HG02885 (cell line): ENCODE measurements at regions not wholly inside any gene's neighbourhood (a gene's known extent, or its start where the extent isn't known, plus 50 kb on each side); places are given as distances from the start of the nearest gene placed in this dataset.

ENCODE experiments used
- ATAC-seq: cut with Tn5 transposase; IDR thresholded peaks from one replicate; pipeline ENCODE4 v1.9.1; 2021; ENCODE audit warnings: mild to moderate bottlenecking; ENCODE audit not compliant: unreplicated experiment, poor library complexity

DNA sequence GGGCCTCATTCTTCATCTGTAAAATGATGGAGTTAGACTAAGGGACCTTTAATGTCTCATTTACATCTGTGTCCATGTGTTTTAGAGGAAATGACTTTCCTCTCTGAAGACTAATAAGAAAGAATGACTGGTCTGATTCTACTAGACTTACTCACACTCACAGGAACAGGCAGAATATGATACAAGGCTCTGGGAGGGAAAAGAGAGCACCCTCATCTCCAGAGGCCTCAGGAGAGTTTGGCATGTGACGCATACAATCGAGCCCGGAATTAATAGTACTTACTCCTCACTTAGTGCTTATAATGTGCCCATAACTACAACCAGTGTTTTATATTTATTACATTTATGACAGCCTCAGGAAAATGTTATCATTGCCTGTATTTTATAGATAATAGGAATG, 608.7 kb downstream of the KCTD16 start:
- no peak for ATAC-seq

- no peak for ATAC-seq
Observed at GRCh38 chr5:144778561-144778960, 607.9 kb downstream of the KCTD16 start.

DNA sequence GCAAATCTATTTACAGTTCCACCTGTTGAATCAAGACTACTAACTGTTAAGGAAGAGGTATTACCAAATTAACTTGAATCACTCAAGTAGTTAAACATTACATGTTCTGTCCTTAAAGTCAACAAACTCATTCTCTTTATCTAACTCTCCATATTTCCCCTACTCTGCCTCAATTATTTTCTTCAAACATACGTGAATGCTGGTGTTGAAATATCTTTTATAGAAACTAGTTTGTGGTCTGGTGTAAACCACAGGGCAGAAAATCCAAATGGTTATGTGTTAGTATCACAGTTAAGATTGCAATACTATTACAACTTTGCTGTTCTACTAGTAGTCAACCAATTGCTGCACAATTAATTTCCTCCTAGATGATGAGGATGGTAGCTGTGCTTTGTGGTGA, 603.5 kb downstream of the KCTD16 start:
- ATAC-seq = no peak

DNA sequence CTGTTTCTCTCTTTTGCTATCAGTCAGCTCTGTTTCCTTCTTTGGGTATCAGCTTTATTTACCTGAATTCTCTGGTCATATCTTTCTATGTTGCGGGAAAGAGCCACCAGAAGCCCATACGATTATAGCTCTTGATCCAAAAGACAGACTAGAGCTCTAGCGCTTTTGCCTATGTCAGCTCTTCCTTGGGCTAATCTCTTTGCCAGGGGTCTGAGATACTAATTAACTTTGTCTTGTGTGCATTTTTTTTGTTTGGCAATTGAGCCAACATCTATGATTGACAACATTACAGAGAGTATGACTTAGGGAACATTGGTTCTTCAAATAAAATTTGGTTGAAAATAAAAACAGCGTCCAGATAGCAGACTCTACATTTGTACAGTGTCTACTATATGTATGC, 603.0 kb downstream of the KCTD16 start:
- no peak for ATAC-seq

DNA sequence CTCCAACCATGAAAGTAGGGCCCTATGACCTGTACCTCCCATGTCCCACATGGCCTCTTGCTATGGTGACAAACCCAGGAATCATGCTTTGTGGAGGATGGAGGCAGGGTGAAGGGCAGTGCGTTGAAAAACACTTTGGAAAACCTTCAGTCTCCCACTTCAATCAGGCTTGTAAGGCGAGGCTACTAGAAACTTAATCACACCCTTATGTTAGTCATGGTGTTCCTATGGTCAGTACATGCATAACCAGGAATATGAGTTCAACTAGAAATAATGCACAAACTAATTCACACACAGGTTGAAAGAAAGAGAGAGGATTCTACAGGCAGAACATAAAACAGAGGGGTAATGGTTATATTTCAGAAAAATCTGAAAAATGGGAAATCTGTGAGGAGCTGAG, 601.1 kb downstream of the KCTD16 start:
- no peak for ATAC-seq

GRCh38 chr5:144742361-144742760, 571.7 kb downstream of the KCTD16 start:
- no peak for ATAC-seq

DNA sequence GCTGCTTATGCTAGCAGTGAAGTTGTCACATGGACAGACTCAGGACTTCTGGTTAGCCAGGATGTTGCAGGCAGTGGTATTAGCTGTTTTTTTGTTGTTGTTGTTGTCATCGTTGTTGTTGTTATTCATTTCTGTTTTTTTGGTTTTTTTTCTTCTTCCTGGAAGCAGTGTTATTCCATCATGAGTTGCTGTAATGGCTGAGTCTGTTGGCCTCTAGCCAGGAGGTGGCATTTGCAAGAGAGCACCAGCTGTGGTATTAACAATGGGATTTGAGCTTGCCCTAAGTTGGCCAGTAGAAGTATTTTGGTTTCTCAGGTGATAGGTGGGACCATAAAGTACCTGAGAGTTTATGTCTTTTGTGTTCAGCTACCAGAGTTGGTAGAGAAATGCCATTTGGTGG, 561.1 kb downstream of the KCTD16 start:
- no peak for ATAC-seq

DNA sequence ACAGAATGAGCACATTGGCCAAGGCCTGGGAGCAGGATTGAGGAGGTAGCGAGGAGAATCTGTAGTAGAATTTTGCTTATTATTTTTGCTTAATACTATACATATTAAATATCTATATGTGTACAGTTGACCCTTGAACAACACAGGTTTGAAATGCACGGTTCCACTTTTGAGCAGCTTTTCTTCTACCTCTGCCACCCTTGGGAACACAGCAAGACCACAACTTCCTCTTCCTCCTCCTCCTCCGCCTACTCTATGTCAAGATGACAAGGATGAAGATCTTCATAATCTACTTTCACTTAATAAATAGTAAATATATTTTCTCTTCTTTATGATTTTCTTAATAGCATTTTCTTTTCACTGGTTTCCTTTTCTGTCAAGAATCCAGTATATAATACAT, 541.4 kb downstream of the KCTD16 start:
- ATAC-seq = peak; percentile 94

DNA sequence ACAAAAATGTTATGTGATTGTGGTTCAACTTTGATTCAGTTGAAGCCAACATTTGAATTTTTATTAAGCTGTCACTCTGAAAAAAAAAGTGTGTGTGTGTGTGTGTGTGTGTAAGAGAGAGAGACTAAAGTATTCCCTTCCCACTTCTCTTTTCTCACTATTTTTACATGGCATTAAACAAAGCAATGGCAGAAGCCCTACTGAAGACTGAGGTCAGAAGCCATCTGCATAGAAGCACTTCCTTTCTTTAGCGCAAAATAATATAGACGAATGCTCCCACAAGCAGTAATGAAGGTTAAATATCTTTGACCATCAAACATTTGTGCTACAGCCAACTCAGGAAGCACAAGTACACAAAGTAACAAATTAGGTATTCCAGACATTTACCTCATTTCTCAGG, 540.5 kb downstream of the KCTD16 start:
- no peak for ATAC-seq

DNA sequence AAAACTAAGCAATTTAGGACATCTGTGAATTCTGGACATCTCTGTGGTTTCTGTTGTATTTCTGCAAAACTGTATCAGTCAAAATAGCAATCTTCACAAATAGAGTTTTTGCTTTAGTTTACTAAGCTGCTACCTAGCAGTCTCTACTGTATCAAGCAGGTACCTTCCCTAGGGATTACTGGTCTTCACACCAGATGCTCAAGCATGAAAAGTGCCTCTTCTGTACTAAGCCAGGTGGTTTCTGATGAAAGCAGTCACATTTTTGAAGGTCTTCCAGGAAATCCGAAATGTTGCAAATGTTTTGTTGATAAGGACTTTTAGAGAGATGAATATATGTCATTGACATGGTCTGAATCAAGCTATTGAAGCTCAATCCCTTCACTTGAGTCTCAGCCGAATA, 540.0 kb downstream of the KCTD16 start:
- ATAC-seq = no peak

GRCh38 chr5:144703776-144704175, 533.1 kb downstream of the KCTD16 start:
- ATAC-seq = no peak

- no peak for ATAC-seq
Observed at GRCh38 chr5:144698484-144698883, 527.8 kb downstream of the KCTD16 start.

- no peak for ATAC-seq
Observed at GRCh38 chr5:144697847-144698262, 527.2 kb downstream of the KCTD16 start.

GRCh38 chr5:144691936-144692335, 521.3 kb downstream of the KCTD16 start:
- ATAC-seq = no peak

DNA sequence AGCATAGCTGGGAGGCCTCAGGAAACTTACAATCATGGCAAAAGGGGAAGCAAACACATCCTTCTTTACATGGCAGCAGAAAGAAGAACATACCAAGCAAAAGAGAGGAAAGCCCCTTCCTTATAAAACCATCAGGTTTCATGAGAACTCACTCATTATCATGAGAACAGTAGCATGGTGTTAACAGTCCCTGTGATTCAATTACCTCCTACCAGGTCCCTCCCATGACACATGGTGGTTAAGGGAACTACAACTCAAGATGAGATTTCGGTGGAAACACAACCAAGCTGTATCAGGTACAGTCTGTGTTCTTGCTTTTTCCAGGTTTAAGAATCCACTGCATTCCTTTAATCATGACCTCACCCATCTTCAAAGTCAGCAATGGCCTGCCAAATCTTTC, 514.2 kb downstream of the KCTD16 start:
- ATAC-seq = no peak

GRCh38 chr5:144680711-144681110, 510.0 kb downstream of the KCTD16 start:
- no peak for ATAC-seq

DNA sequence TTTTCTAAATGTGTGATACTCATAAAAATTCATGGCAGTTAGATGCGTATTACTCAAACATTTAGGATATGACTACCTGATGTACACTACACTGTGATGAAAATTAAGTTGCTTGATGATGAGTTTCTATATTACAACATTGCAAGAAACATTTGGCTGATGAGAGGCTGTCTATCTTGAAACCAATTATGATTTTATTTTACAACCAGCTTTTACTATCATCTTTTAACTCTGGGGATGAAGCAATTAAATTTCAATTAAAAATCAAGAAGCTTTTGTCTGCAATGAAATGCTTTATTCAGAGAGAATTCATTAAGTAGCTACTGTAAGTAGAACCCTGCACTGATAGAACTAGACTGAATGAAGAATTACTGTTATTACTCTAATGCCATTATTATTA, 500.4 kb downstream of the KCTD16 start:
- ATAC-seq = no peak

GRCh38 chr5:144659634-144660227, 489.1 kb downstream of the KCTD16 start:
- no peak for ATAC-seq

DNA sequence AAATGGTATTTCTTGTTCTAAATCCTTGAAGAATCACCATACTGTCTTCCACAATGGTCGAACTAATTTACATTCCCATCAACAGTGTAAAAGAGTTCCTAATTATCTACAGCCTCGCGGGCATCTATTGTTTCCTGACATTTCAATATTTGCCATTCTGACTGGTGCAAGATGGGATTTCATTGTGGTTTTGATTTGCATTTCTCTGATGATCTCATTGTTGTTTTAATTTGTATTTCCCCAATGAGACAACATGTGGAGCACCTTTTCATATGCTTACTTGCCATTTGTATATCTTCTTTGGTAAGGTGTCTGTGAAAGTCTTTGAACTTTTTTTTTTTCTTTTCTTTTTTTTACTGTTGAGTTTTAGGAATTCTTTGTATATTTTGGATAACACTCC, 473.6 kb downstream of the KCTD16 start:
- no peak for ATAC-seq

DNA sequence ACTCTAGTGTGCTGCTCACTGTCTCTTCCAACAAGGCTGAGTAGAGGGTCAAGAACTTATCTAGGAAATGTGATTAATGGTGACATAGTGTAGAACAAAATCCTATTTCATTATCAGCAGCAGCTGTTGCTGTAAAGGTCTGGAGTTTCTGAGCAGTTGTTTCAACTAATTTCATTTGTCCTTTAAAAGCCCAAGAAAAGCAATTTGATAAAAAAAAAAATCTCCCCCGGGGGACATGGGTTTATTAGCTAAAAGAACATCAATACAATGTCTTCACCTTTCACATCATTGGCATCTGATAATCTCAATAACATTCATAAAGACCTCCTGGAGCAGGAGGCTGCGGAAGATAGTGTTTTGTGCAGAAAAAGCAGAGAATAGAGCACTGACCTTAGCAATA, 468.1 kb downstream of the KCTD16 start:
- no peak for ATAC-seq

GRCh38 chr5:144634138-144634537, 463.5 kb downstream of the KCTD16 start:
- no peak for ATAC-seq

DNA sequence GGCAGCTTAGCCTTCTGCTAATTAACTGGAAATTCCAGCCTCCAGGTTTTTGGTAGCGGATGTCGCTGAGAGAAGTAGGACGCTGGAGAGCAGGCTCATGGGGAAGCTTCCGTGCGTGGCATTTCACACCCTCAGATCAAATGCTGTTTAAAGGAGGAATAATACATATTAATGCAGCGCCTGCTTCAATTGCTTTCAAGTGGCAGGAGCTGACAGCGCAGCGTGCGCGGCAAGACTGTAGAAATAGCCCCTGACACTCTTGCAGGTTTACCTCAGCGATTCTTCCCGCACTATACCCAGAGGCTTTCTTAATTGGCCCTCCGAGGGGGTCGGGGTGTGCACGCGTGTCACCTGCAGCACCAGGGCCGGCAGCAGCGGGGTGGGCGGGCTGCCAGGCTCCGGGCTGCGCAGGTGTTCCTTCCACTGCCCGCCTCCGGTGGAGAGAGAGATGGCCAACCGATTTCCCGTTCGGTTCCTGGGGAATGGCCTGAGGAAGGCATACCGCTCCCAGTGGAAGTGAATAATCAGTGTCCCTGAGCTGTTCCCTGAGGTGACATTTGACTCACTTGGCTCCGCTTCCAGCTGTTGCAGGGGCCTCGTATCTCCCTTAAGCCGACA, 427.9 kb downstream of the KCTD16 start:
- ATAC-seq = no peak
